ENCODE measurements at regions not wholly inside any gene's neighbourhood (a gene's known extent, or its start where the extent isn't known, plus 50 kb on each side); places are given as distances from the start of the nearest gene placed in this dataset.

- Histone ChIP-seq H3K9me3 (no peaks in the 10 kb centered on the region), H3K4me1 (no peaks in the 10 kb centered on the region), H3K36me3 (no peaks in the 10 kb centered on the region), H3K27ac (no peak overlapping the region), H3K4me3 (no peak overlapping the region), H3K27me3 (ENCODE audit: low read depth) (no peaks in the 10 kb centered on the region)
- ATAC-seq = no peak
- TF ChIP-seq, protein P1, sequence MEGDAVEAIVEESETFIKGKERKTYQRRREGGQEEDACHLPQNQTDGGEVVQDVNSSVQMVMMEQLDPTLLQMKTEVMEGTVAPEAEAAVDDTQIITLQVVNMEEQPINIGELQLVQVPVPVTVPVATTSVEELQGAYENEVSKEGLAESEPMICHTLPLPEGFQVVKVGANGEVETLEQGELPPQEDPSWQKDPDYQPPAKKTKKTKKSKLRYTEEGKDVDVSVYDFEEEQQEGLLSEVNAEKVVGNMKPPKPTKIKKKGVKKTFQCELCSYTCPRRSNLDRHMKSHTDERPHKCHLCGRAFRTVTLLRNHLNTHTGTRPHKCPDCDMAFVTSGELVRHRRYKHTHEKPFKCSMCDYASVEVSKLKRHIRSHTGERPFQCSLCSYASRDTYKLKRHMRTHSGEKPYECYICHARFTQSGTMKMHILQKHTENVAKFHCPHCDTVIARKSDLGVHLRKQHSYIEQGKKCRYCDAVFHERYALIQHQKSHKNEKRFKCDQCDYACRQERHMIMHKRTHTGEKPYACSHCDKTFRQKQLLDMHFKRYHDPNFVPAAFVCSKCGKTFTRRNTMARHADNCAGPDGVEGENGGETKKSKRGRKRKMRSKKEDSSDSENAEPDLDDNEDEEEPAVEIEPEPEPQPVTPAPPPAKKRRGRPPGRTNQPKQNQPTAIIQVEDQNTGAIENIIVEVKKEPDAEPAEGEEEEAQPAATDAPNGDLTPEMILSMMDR (IDR thresholded peaks at IDR 0.05) = no peak
- intact Hi-C loops (cut with DNase I) = no loop called here
- no peak for DNase-seq
These were observed 417.0 kb upstream of the SOX5 start for GRCh38 chr12:24366514-24366913.

DNA sequence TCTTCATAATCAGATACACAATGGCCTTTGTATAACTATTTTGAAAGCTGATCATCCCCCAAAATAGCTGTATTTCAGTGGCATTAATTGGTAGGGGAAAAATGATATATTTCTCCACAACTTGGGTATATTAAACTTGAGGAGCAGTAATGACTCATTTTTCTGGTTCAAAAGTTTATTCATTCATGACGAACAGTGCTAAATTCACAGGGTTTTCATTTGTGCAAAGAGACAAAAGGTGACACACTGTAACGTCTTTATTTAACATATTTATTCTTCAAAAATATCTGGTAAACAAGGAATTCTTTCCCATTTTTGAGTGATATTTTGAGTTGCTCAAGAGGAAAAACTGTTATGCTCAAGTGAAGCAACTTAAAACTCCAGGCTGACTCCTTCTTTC is 415.5 kb upstream of the SOX5 start:
- TF ChIP-seq, protein P1 (IDR thresholded peaks at IDR 0.05) = no peak
- no peak overlapping the region for H3K27ac ChIP-seq
- intact Hi-C loops (cut with DNase I) = no loop called here
- H3K36me3 ChIP-seq = no peaks in the 10 kb centered on the region
- DNase-seq = no peak
- H3K9me3 ChIP-seq = no peaks in the 10 kb centered on the region
- no peaks in the 10 kb centered on the region for H3K27me3 ChIP-seq (ENCODE audit: low read depth)
- ATAC-seq = no peak
- H3K4me3 ChIP-seq = no peak overlapping the region
- no peaks in the 10 kb centered on the region for H3K4me1 ChIP-seq

DNA sequence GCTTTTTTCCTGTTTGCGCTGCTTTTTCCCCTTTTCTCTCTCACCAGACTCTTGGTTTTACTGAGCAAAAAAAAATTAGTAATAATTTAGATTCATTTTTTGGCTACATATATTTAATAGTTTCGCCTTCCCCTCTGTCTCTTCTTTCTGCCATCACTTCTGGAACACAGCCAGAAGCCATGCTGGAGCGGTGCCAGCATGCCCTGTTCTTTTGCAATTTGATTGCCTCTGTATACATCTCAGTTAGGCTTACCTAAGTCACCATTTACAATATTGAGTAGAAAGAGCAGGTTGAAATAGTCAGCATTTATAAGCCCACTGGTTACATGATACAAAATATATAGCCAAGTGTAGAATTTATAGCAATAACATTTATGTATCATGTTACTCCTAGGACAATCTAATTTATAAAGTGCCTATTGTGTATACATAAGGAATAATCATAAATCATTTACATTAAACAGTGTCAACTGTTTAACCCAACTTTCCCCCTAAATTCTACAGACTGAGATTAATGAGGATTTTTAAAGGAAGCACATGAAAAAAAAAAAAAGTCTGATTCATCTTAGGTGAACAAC is 413.8 kb upstream of the SOX5 start:
- no peak for DNase-seq
- Histone ChIP-seq H3K4me3 (no peak overlapping the region), H3K9me3 (no peaks in the 10 kb centered on the region), H3K4me1 (no peaks in the 10 kb centered on the region), H3K27ac (no peak overlapping the region), H3K36me3 (no peaks in the 10 kb centered on the region), H3K27me3 (ENCODE audit: low read depth) (no peaks in the 10 kb centered on the region)
- no peak for ATAC-seq
- TF ChIP-seq, protein P1 (IDR thresholded peaks at IDR 0.05) = no peak
- intact Hi-C loops (cut with DNase I) = no loop called here

DNA sequence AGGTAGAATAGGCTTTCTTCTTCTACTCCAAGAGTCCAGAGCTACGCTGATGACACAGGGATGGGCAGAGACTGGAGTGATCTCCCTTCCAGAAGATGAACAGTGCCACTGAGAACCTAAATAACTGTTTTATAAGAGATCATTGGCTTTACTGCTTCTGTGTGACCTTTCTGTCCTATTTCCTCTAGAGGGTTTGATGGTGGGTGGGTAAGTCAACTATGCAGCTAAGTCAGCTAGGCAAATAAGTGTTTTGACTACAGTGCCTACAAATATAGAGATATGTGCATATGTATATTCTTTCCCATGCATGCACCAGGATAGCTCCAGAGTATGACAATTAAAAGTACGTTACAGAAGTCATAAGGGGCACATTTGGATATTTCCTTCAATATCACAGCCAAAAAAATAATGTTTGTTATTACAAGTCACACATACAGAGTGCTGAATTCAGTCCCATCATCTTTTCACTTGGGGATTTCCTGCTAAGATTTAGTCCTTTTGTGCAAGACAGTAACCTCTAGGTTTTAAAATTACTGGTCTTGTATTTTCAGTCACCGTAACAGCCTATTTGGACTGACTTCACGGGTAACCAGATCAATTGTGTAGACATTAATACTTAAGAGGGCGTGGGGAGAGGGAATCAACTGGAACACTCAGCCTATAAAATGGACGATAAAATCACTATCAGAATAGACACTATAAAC is 412.6 kb upstream of the SOX5 start:
- no peak for DNase-seq
- H3K4me3 ChIP-seq = no peak overlapping the region
- H3K36me3 ChIP-seq = no peaks in the 10 kb centered on the region
- H3K9me3 ChIP-seq = no peaks in the 10 kb centered on the region
- TF ChIP-seq, protein P1 (IDR thresholded peaks at IDR 0.05) = no peak
- H3K27me3 ChIP-seq (ENCODE audit: low read depth) = no peaks in the 10 kb centered on the region
- H3K27ac ChIP-seq = no peak overlapping the region
- no peaks in the 10 kb centered on the region for H3K4me1 ChIP-seq
- intact Hi-C loops (cut with DNase I) = no loop called here
- ATAC-seq = no peak

GRCh38 chr12:24360907-24361306 is 411.4 kb upstream of the SOX5 start:
- ATAC-seq = no peak
- no peaks in the 10 kb centered on the region for H3K9me3 ChIP-seq
- no peaks in the 10 kb centered on the region for H3K27me3 ChIP-seq (ENCODE audit: low read depth)
- TF ChIP-seq, protein P1 (IDR thresholded peaks at IDR 0.05) = no peak
- H3K4me3 ChIP-seq = no peak overlapping the region
- intact Hi-C loops (cut with DNase I) = no loop called here
- H3K4me1 ChIP-seq = no peaks in the 10 kb centered on the region
- DNase-seq = no peak
- H3K36me3 ChIP-seq = no peaks in the 10 kb centered on the region
- H3K27ac ChIP-seq = no peak overlapping the region

Data from lower lobe of right lung (tissue), 2 donors.